ENCODE measurements at regions not wholly inside any gene's neighbourhood (a gene's known extent, or its start where the extent isn't known, plus 50 kb on each side); places are given as distances from the start of the nearest gene placed in this dataset.

DNA sequence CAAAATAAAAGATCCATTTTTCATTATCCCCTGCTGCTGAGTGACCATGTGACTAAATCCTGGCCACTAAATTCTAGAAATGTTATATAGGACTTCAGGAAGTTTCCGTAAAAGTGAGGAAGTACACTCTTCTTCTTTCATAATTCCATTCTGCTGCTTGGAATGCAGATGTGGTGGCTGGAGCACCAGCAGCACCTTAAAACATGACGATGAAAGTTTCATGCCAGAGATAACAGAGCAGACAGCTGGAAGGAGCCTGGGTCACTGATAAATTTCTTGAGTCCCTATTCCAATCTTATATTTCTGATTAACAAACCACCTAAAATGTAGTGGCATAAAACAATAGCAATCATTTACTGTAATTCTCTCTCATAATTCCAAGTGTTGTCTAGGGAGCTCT is 238.7 kb downstream of the TBL1XR1 start:
- no peak overlapping the region for H3K4me3 Mint-ChIP-seq
- peaks cover 7% of the 10 kb centered on the region for H3K9me3 Mint-ChIP-seq
- no peak overlapping the region for H3K27ac Mint-ChIP-seq (ENCODE audit: unreplicated experiment)
- no peaks in the 10 kb centered on the region for H3K36me3 Mint-ChIP-seq (ENCODE audit: low read depth)
- no peaks in the 10 kb centered on the region for H3K27me3 Mint-ChIP-seq (ENCODE audit: low read depth)
- H3K4me1 Mint-ChIP-seq: no peaks in the 10 kb centered on the region
- TF ChIP-seq, protein P1, sequence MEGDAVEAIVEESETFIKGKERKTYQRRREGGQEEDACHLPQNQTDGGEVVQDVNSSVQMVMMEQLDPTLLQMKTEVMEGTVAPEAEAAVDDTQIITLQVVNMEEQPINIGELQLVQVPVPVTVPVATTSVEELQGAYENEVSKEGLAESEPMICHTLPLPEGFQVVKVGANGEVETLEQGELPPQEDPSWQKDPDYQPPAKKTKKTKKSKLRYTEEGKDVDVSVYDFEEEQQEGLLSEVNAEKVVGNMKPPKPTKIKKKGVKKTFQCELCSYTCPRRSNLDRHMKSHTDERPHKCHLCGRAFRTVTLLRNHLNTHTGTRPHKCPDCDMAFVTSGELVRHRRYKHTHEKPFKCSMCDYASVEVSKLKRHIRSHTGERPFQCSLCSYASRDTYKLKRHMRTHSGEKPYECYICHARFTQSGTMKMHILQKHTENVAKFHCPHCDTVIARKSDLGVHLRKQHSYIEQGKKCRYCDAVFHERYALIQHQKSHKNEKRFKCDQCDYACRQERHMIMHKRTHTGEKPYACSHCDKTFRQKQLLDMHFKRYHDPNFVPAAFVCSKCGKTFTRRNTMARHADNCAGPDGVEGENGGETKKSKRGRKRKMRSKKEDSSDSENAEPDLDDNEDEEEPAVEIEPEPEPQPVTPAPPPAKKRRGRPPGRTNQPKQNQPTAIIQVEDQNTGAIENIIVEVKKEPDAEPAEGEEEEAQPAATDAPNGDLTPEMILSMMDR (conservative IDR thresholded peaks at IDR 0.05): no peak
- no peak for DNase-seq (ENCODE audit: low read depth, low spot score)

DNA sequence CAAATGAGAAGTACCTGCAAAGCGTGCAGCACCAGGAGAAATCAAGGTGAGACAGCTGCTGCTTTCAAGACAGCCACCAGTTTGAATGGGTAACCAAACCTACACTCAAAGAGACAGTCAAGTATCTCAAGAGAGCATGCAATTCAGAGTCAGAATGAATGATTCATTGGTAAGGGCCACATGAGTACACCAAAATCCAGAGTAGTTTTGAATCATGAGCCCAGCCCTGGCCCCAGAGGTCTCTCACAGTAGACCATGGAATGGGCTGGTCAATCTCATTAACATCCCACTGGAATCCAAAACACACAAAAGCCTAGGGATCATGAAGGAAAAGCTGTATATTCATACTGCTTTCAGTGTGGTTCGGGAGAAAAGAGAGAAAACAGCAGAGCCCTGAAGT is 242.8 kb downstream of the TBL1XR1 start:
- TF ChIP-seq, protein P1 (conservative IDR thresholded peaks at IDR 0.05): no peak
- Mint-ChIP-seq H3K36me3 (ENCODE audit: low read depth) (no peaks in the 10 kb centered on the region), H3K27me3 (ENCODE audit: low read depth) (no peaks in the 10 kb centered on the region), H3K4me1 (no peaks in the 10 kb centered on the region), H3K9me3 (no peaks in the 10 kb centered on the region), H3K4me3 (no peak overlapping the region), H3K27ac (ENCODE audit: unreplicated experiment) (no peak overlapping the region)
- DNase-seq (ENCODE audit: low read depth, low spot score): no peak

DNA sequence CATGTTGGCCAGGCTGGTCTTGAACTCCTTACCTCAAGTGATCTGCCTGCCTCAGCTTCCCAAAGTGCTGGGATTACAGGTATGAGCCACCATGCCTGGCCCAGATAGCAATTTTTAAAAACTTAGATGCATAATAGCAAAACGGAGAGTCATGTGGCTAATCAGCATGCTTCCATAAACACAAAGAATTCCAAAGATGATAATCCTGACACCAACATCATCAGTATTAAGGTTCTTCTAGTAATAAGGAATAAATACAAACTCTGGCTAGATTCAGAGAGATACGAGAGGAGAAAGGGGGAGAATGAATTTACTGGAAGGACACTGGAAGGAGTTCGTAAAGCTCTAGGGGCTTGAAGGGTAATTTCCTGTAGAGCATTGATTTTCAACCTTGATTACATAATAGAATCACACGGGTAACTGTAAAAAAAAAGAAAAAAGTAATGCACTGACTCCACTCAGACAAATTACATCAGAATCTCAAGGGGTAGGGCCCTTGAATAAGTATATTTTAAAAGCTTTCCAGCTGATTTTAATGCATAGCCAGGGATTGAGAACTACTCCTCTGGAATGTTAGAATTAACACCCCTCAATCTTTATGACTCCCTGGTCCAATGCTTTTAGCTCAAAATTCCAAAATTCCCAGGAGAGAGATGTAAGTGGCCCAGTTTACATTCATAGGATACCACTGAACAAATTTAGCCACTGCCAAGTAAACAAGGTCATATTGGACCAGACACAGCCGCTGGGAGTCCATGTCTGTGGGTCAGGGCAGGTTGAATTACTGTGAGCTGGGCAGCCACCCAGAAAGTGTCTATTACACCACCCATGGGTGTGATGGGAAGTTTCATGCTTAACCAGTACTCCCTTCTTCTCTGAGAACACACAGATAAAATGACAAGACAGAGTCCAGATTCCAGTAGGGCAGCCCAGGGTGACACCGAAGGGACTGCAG is 243.9 kb downstream of the TBL1XR1 start:
- DNase-seq (ENCODE audit: low read depth, low spot score): no peak
- no peak overlapping the region for H3K27ac Mint-ChIP-seq (ENCODE audit: unreplicated experiment)
- no peaks in the 10 kb centered on the region for H3K4me1 Mint-ChIP-seq
- no peaks in the 10 kb centered on the region for H3K9me3 Mint-ChIP-seq
- no peak overlapping the region for H3K4me3 Mint-ChIP-seq
- H3K36me3 Mint-ChIP-seq (ENCODE audit: low read depth): no peaks in the 10 kb centered on the region
- TF ChIP-seq, protein P1 (conservative IDR thresholded peaks at IDR 0.05): no peak
- H3K27me3 Mint-ChIP-seq (ENCODE audit: low read depth): no peaks in the 10 kb centered on the region

DNA sequence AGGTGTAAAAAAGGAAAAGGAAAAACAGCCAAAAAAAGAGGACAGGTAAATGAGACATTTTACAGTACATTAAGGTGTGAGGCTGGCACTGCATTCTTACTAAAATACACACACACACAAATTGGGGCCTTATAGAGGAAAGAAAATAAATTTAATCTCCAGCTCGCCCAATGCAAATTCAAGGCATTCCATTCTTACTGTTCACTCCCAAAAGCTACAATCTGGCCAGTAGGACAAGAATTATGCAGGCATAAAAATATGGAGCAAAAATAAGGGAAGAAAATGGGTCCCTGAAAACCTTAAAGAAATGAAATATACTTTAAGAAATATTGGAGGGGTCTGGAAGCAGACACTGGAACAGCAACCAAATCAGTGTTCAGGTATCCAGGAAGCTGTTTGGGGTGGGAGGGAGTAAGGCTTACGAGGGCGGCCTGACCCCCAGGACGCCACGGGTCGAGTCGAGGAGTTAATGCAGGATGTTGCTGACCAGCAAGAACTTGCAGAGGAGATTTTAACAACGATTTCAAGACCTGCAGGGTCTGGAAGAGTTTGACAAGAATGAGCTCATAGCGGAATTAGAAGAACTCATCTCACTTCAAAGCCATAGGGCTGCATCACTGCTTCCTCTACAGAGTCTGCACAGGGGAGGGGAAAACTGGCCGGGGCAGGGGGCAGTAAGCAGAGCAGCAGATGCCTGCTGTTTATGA is 245.5 kb downstream of the TBL1XR1 start:
- TF ChIP-seq, protein P1 (conservative IDR thresholded peaks at IDR 0.05): no peak
- Mint-ChIP-seq H3K4me1 (no peaks in the 10 kb centered on the region), H3K27ac (ENCODE audit: unreplicated experiment) (no peak overlapping the region), H3K4me3 (no peak overlapping the region), H3K27me3 (ENCODE audit: low read depth) (no peaks in the 10 kb centered on the region), H3K9me3 (no peaks in the 10 kb centered on the region), H3K36me3 (ENCODE audit: low read depth) (no peaks in the 10 kb centered on the region)
- DNase-seq (ENCODE audit: low read depth, low spot score): no peak

DNA sequence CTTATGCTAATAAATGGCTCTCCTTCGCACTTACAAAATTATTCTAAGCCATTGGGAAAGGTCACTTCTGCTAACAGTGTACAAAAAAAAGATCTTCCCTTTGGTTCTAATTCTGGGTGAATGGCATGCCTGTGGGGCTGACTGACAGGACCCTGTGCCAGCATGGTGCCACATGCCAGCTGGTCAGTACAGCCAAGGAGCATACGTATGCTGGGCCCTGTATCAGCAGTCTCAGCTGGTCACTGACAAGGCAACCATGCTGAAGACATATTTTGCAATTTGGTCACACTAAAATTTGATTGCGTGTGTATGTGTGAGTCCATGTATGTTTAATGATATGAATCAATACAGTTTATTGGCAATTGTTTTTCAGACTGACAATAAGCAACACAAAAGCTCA is 246.1 kb downstream of the TBL1XR1 start:
- Mint-ChIP-seq H3K4me1 (no peaks in the 10 kb centered on the region), H3K27me3 (ENCODE audit: low read depth) (no peaks in the 10 kb centered on the region), H3K27ac (ENCODE audit: unreplicated experiment) (no peak overlapping the region), H3K9me3 (no peaks in the 10 kb centered on the region), H3K4me3 (no peak overlapping the region), H3K36me3 (ENCODE audit: low read depth) (no peaks in the 10 kb centered on the region)
- no peak for DNase-seq (ENCODE audit: low read depth, low spot score)
- TF ChIP-seq, protein P1 (conservative IDR thresholded peaks at IDR 0.05): no peak

Measured in neural crest cell (in vitro differentiated cells).